ENCODE measurements at regions not wholly inside any gene's neighbourhood (a gene's known extent, or its start where the extent isn't known, plus 50 kb on each side); places are given as distances from the start of the nearest gene placed in this dataset.
"Not testable (repeated sequence)": the region's sequence is repeated elsewhere in the genome, so short reads cannot be mapped to it uniquely, and the experiment has no call there.

DNA sequence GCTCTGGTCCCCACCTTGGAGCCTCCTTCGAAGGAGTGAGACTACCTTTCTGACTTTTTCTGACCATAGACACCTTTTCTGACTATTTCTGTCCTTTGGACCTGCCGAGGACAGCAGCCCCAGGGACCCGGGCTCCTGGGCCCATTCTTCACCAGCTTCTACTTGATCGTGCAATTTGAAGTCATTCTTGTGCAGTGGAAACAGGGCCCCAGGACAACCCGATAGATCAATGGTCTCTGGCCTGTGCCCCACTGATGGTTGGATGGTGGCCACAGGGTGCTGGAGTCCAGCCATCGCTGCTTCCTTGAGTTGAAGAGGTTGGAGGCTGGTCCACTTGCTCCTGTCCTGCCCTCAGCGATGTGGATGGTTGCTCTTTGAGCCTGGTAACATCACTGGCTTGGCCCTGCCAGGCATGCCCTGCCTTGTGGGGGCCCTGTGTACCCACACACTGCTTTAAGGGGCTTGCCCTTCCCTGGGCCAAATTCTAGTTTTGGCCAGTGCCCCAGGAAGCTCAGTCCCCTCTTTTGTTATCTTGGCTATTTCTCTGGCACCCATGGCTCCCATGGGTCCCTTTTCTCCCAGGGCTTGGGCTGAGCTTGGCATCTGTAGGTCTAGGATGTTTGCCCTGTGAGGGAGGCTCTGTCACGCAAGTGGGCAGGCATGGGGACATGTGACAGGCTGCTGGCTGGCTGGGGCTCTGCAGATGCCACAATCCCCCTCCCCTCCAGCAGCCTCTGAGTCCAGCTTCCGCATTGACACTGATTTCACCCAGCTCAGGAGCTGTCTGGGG lies 375.6 kb upstream of the NUPR2 start:
- H3K4me3 ChIP-seq (ENCODE audit: low read depth, low read length): no peak overlapping the region
- no peak for TF ChIP-seq CTCF (conservative IDR thresholded peaks at IDR 0.05; ENCODE audit: low read depth, low read length)
- no peak for DNase-seq (ENCODE audit: low read depth)

DNA sequence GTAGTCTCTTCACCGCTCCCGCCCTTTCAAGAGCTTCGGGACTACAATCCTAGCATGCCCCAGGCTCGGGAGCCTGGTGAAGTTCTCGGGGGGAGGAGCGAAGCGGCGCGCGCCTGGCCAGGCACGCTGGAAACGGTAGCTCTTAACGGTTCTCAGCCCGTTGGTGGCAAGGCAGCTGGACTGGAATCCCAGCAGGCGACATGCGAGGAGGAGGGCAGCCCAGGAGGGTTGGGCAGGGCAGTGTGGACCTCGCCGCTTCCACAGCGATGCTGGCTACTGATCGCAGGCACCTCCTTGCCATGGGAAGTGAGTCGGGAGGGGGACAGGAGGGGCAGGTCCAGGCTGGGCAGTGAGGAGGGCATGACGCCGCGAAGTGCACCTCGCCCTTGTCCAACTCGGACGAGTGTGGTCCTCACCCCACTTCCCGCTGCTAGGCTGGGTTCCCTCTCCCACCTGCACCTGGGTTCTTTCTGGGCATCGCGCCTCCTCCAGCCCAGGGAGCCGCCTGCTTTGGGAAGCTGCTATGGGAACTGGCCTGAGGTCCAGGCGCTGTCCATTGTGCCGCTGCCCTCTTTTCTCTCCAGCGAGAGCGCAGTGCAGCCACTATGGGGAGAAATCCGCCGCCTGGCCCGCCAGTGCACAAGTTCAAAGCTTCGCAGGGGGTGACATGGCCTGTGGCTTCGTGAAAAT lies 367.8 kb upstream of the NUPR2 start:
- DNase-seq (ENCODE audit: low read depth): no peak
- TF ChIP-seq CTCF (conservative IDR thresholded peaks at IDR 0.05; ENCODE audit: low read depth, low read length): no peak
- H3K4me3 ChIP-seq (ENCODE audit: low read depth, low read length): no peak overlapping the region

DNA sequence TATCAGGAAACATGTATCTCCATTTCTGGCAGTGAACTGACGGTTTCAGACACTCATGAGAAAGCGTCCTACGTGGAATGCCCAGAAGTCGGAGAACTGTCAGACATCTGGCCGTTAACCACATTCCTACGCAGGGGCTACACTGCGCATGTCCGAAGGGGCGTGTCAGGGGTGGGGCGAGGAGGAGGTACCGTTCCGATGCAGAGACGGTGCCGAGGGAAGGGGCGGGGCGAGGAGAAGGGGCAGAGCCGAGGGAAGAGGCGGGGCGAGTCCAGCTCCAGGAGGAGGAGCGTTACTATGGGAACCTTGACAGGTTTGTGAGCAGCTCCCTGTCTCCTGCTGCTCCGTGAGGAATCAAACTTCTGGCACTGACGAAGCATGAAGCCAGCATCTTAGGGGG lies 366.9 kb upstream of the NUPR2 start:
- no peak overlapping the region for H3K4me3 ChIP-seq (ENCODE audit: low read depth, low read length)
- DNase-seq (ENCODE audit: low read depth): no peak
- TF ChIP-seq CTCF (conservative IDR thresholded peaks at IDR 0.05; ENCODE audit: low read depth, low read length): no peak

- no peak for DNase-seq (ENCODE audit: low read depth)
- no peak for TF ChIP-seq CTCF (conservative IDR thresholded peaks at IDR 0.05; ENCODE audit: low read depth, low read length)
- no peak overlapping the region for H3K4me3 ChIP-seq (ENCODE audit: low read depth, low read length)
Observed at GRCh38 chr7:56479748-56480147, 363.5 kb upstream of the NUPR2 start.

- no peak overlapping the region for H3K4me3 ChIP-seq (ENCODE audit: low read depth, low read length)
- no peak for TF ChIP-seq CTCF (conservative IDR thresholded peaks at IDR 0.05; ENCODE audit: low read depth, low read length)
- no peak for DNase-seq (ENCODE audit: low read depth)
Observed at GRCh38 chr7:56479136-56479535, 362.9 kb upstream of the NUPR2 start.

GRCh38 chr7:56474271-56474670 lies 358.1 kb upstream of the NUPR2 start:
- TF ChIP-seq CTCF (conservative IDR thresholded peaks at IDR 0.05; ENCODE audit: low read depth, low read length): no peak

GRCh38 chr7:56471811-56472210 lies 355.6 kb upstream of the NUPR2 start:
- DNase-seq (ENCODE audit: low read depth): no peak
- TF ChIP-seq CTCF (conservative IDR thresholded peaks at IDR 0.05; ENCODE audit: low read depth, low read length): no peak
- no peak overlapping the region for H3K4me3 ChIP-seq (ENCODE audit: low read depth, low read length)

More at GRCh38 chr7:56474271-56474670, 358.1 kb upstream of the NUPR2 start:
- DNase-seq (ENCODE audit: low read depth): no peak
- no peak overlapping the region for H3K4me3 ChIP-seq (ENCODE audit: low read depth, low read length)

DNA sequence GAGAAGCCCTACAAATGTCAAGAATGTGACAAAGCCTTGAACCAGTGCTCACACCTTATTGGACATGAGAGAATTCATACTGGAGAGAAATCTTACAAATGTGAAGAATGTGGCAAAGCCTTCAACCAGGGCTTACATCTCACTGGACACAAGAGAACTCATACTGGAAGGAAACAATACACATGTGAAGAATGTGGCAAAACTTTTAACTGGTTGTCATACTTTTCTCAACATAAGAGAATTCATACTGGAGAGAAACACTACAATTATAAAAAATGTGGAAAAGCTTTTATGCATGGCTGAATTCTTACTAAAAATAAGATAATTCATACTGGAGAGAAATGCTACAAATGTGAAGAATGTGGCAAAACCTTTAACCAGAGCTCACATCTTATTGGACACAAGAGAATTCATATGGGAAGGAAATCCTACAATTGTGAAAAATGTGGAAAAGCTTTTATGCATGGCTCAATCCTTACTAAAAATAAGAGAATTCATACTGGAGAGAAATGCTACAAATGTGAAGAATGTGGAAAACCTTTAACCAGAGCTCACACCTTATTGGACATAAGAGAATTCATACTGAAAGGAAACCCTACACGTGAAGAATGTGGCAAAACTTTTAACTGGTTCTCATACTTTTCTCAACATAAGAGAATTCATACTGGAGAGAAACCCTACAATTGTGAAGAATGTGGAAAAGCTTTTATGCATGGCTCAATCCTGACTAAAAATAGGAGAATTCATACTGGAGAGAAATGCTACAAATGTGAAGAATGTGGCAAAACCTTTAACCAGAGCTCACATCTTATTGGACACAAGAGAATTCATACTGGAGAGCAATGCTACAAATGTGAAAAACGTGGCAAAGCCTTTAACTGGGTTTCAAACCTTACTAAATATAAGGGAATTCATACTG lies 350.6 kb upstream of the NUPR2 start:
- DNase-seq (ENCODE audit: low read depth); H3K4me3 ChIP-seq (ENCODE audit: low read depth, low read length): not testable (repeated sequence)
